ENCODE measurements at regions not wholly inside any gene's neighbourhood (a gene's known extent, or its start where the extent isn't known, plus 50 kb on each side); places are given as distances from the start of the nearest gene placed in this dataset.

GRCh38 chr4:12200226-12200625, 771.5 kb upstream of the HS3ST1 start:
- no peak for TF ChIP-seq TAF1 (IDR thresholded peaks at IDR 0.05; ENCODE audit: borderline replicate concordance, insufficient read depth, low read length)
- TF ChIP-seq REST (IDR thresholded peaks at IDR 0.05; ENCODE audit: insufficient read depth in 1 of 2, low read depth in 2 of 2, low read length in 2 of 2) = no peak
- no peak for TF ChIP-seq FOXP2 (optimal IDR thresholded peaks at IDR 0.05; ENCODE audit: borderline replicate concordance, extremely low read depth, extremely low read length, insufficient read depth)
- TF ChIP-seq SIN3A (IDR thresholded peaks at IDR 0.05; ENCODE audit: borderline replicate concordance, insufficient read depth, low read length) = no peak
- TF ChIP-seq POLR2AphosphoS5 (IDR thresholded peaks at IDR 0.05; ENCODE audit: low read depth, low read length) = no peak

- TF ChIP-seq REST (IDR thresholded peaks at IDR 0.05; ENCODE audit: insufficient read depth in 1 of 2, low read depth in 2 of 2, low read length in 2 of 2) (no peak), POLR2AphosphoS5 (IDR thresholded peaks at IDR 0.05; ENCODE audit: low read depth, low read length) (no peak), SIN3A (IDR thresholded peaks at IDR 0.05; ENCODE audit: borderline replicate concordance, insufficient read depth, low read length) (no peak), FOXP2 (optimal IDR thresholded peaks at IDR 0.05; ENCODE audit: borderline replicate concordance, extremely low read depth, extremely low read length, insufficient read depth) (no peak), TAF1 (IDR thresholded peaks at IDR 0.05; ENCODE audit: borderline replicate concordance, insufficient read depth, low read length) (no peak)
Measured at GRCh38 chr4:12186526-12186925, 757.8 kb upstream of the HS3ST1 start.

- TF ChIP-seq SIN3A (IDR thresholded peaks at IDR 0.05; ENCODE audit: borderline replicate concordance, insufficient read depth, low read length) = no peak
- TF ChIP-seq POLR2AphosphoS5 (IDR thresholded peaks at IDR 0.05; ENCODE audit: low read depth, low read length) = no peak
- no peak for TF ChIP-seq FOXP2 (optimal IDR thresholded peaks at IDR 0.05; ENCODE audit: borderline replicate concordance, extremely low read depth, extremely low read length, insufficient read depth)
- TF ChIP-seq TAF1 (IDR thresholded peaks at IDR 0.05; ENCODE audit: borderline replicate concordance, insufficient read depth, low read length) = no peak
- no peak for TF ChIP-seq REST (IDR thresholded peaks at IDR 0.05; ENCODE audit: insufficient read depth in 1 of 2, low read depth in 2 of 2, low read length in 2 of 2)
Measured at GRCh38 chr4:12178614-12179610, 750.2 kb upstream of the HS3ST1 start.

DNA sequence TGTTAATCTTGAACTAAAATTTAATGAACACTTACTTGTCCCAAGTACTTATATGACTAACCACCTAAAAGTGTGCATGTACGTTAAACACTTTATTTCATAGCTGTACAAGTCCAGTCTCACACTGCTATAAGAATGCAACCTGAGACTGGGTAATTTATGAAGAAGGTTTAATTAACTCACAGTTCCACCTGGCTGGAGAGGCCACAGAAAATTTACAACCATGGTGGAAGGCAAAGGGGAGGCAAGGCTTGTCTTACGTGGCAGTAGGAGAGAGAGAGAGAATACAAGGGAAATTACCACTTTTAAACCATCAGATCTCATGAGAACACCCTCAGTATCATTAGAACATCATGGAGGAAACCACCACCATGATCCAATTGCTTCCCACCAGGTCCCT, 748.7 kb upstream of the HS3ST1 start:
- no peak for TF ChIP-seq POLR2AphosphoS5 (IDR thresholded peaks at IDR 0.05; ENCODE audit: low read depth, low read length)
- TF ChIP-seq FOXP2 (optimal IDR thresholded peaks at IDR 0.05; ENCODE audit: borderline replicate concordance, extremely low read depth, extremely low read length, insufficient read depth) = no peak
- TF ChIP-seq REST (IDR thresholded peaks at IDR 0.05; ENCODE audit: insufficient read depth in 1 of 2, low read depth in 2 of 2, low read length in 2 of 2) = no peak
- no peak for TF ChIP-seq TAF1 (IDR thresholded peaks at IDR 0.05; ENCODE audit: borderline replicate concordance, insufficient read depth, low read length)
- TF ChIP-seq SIN3A (IDR thresholded peaks at IDR 0.05; ENCODE audit: borderline replicate concordance, insufficient read depth, low read length) = no peak
